ENCODE measurements at regions not wholly inside any gene's neighbourhood (a gene's known extent, or its start where the extent isn't known, plus 50 kb on each side); places are given as distances from the start of the nearest gene placed in this dataset.
A peak's percentile ranks its signal among the peaks of the same experiment; 100 is the strongest.

DNA sequence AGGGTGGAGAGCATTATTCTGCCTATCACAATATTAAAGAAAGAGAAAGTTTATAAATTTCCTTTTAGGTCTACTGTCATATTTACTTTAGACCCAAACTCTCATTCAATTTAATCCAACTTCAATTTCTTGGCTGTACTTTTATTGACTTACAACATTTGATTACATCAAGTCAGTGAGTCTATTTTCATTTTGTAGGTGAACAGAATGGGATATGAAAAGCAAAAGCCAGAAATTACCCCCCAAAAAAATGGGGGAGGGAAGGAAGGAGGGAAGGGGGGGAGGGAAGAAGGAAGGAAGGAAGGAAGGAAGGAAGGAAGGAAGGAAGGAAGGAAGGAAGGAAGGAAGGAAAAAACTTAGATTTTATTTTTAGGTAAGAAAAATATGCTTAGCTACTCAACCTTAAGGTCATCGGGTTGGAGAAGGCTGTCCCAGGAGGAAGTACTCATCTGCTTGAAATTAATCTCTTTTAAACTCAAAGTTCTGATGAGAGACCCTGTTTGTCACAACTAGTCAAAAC is 320.1 kb upstream of the ATP11B start:
- Mint-ChIP-seq H3K4me3 (ENCODE audit: unreplicated experiment) (no peak overlapping the region), H3K27ac (ENCODE audit: unreplicated experiment) (no peak overlapping the region), H3K9me3 (ENCODE audit: unreplicated experiment) (no peaks in the 10 kb centered on the region), H3K36me3 (ENCODE audit: low read depth, unreplicated experiment) (no peaks in the 10 kb centered on the region), H3K27me3 (ENCODE audit: low read depth, unreplicated experiment) (no peaks in the 10 kb centered on the region), H3K4me1 (ENCODE audit: low read depth, unreplicated experiment) (peaks cover 2% of the 10 kb centered on the region)
- H4K20me1 ChIP-seq (ENCODE audit: insufficient read depth, low read length), result no peaks in the 10 kb centered on the region
- H3K36me3 ChIP-seq (ENCODE audit: insufficient read depth, low read length), result no peaks in the 10 kb centered on the region
- FAIRE-seq, result no peak
- no peak for DNase-seq (ENCODE audit: low read depth)
- TF ChIP-seq, protein P1, sequence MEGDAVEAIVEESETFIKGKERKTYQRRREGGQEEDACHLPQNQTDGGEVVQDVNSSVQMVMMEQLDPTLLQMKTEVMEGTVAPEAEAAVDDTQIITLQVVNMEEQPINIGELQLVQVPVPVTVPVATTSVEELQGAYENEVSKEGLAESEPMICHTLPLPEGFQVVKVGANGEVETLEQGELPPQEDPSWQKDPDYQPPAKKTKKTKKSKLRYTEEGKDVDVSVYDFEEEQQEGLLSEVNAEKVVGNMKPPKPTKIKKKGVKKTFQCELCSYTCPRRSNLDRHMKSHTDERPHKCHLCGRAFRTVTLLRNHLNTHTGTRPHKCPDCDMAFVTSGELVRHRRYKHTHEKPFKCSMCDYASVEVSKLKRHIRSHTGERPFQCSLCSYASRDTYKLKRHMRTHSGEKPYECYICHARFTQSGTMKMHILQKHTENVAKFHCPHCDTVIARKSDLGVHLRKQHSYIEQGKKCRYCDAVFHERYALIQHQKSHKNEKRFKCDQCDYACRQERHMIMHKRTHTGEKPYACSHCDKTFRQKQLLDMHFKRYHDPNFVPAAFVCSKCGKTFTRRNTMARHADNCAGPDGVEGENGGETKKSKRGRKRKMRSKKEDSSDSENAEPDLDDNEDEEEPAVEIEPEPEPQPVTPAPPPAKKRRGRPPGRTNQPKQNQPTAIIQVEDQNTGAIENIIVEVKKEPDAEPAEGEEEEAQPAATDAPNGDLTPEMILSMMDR (IDR thresholded peaks at IDR 0.05; ENCODE audit: insufficient read depth, low read depth, low read length), result no peak
- no peak for TF ChIP-seq EZH2 (IDR thresholded peaks at IDR 0.05; ENCODE audit: insufficient read depth, low read length)
- H2AFZ ChIP-seq (ENCODE audit: low read depth, low read length), result no peak overlapping the region
- no peaks in the 10 kb centered on the region for H3K79me2 ChIP-seq (ENCODE audit: insufficient read depth, low read length)
- no peak overlapping the region for H3K27ac ChIP-seq (ENCODE audit: low read depth, low read length)
- H3K27me3 ChIP-seq (ENCODE audit: insufficient read depth, low read length), result no peaks in the 10 kb centered on the region
- no peak overlapping the region for H3K9ac ChIP-seq (ENCODE audit: low read length)
- no peaks in the 10 kb centered on the region for H3K4me1 ChIP-seq (ENCODE audit: insufficient read depth, low read length)
- no peaks in the 10 kb centered on the region for H3K9me3 ChIP-seq (ENCODE audit: insufficient read depth, low read depth, low read length)
- H3K4me2 ChIP-seq (ENCODE audit: low read length), result no peak overlapping the region
- no peak overlapping the region for H3K4me3 ChIP-seq (ENCODE audit: insufficient read depth, low read depth, low read length)

DNA sequence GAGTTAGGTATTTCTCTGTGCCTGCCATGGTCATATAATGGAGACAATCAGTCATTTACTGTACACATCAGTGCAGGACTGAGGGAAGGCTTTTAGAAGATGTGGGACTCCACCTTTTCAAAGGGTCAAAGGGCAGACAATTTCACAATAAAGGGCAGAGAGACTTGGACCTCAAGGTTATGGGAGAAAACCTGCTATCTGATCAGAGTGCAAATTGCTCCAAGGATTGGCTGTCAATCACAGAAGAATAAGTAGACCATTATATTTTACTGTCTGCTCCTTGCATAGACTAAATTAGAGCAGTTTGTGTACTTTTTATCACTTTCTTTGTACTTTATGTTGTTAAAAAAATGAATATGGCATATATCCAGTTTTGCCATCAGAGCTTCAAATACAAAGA is 314.9 kb upstream of the ATP11B start:
- Histone ChIP-seq H3K79me2 (ENCODE audit: insufficient read depth, low read length) (no peaks in the 10 kb centered on the region), H3K27ac (ENCODE audit: low read depth, low read length) (no peak overlapping the region), H3K9me3 (ENCODE audit: insufficient read depth, low read depth, low read length) (no peaks in the 10 kb centered on the region), H2AFZ (ENCODE audit: low read depth, low read length) (no peak overlapping the region), H3K9ac (ENCODE audit: low read length) (no peak overlapping the region), H4K20me1 (ENCODE audit: insufficient read depth, low read length) (no peaks in the 10 kb centered on the region), H3K4me1 (ENCODE audit: insufficient read depth, low read length) (no peaks in the 10 kb centered on the region), H3K27me3 (ENCODE audit: insufficient read depth, low read length) (no peaks in the 10 kb centered on the region), H3K36me3 (ENCODE audit: insufficient read depth, low read length) (no peaks in the 10 kb centered on the region), H3K4me2 (ENCODE audit: low read length) (no peak overlapping the region), H3K4me3 (ENCODE audit: insufficient read depth, low read depth, low read length) (no peak overlapping the region)
- Mint-ChIP-seq H3K4me1 (ENCODE audit: low read depth, unreplicated experiment) (no peaks in the 10 kb centered on the region), H3K4me3 (ENCODE audit: unreplicated experiment) (no peak overlapping the region), H3K36me3 (ENCODE audit: low read depth, unreplicated experiment) (no peaks in the 10 kb centered on the region), H3K27ac (ENCODE audit: unreplicated experiment) (no peak overlapping the region), H3K27me3 (ENCODE audit: low read depth, unreplicated experiment) (no peaks in the 10 kb centered on the region), H3K9me3 (ENCODE audit: unreplicated experiment) (no peaks in the 10 kb centered on the region)
- FAIRE-seq (no peak), DNase-seq (ENCODE audit: low read depth) (no peak)
- TF ChIP-seq, protein P1 (IDR thresholded peaks at IDR 0.05; ENCODE audit: insufficient read depth, low read depth, low read length), result no peak
- TF ChIP-seq EZH2 (IDR thresholded peaks at IDR 0.05; ENCODE audit: insufficient read depth, low read length), result no peak

DNA sequence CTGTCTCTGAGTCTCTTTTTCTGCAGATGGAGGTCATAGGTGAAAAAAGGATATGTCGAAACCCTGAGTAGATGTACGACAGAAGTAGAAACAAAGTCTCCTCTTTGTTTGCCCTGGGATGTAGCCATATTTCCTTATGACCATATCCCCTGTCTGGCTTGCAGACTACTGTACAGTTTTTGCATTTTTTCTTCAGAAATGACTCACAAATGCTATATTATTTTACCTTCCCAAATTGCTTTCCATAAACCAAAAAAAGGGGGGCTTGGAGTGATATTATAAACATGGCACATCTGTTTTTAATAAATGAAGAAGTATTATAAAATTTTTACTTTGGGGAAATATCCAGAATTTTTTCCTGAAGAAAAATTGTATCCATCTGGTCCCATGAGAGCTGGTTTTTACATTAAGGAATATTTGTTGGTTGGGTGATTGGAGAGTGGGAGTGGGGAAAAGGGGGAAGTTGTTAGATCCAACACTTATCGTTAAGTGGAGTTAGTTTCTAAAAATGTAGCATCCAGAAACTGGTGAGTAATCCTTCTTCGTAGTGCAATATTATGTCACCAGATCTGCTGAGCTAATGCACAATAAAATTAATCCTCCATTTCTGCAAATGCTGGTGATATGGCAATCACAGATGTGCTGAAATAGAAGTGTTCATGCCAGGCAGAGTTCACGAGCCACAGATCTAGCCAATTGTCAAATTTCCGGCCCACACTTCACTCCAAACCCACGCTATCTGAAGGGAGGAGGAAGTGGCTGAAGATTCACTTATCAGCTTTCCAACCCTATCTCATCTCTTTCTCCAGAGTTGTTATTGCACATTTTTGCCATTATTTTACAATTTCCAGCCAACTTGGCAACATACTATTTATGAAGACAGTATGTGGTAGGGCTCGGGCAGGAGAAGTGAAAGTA is 313.6 kb upstream of the ATP11B start:
- Histone ChIP-seq H3K4me2 (ENCODE audit: low read length) (peak overlapping the region; percentile 25), H3K27me3 (ENCODE audit: insufficient read depth, low read length) (no peaks in the 10 kb centered on the region), H3K4me3 (ENCODE audit: insufficient read depth, low read depth, low read length) (no peak overlapping the region), H3K9ac (ENCODE audit: low read length) (no peak overlapping the region), H3K4me1 (ENCODE audit: insufficient read depth, low read length) (no peaks in the 10 kb centered on the region), H4K20me1 (ENCODE audit: insufficient read depth, low read length) (no peaks in the 10 kb centered on the region), H3K9me3 (ENCODE audit: insufficient read depth, low read depth, low read length) (no peaks in the 10 kb centered on the region), H3K27ac (ENCODE audit: low read depth, low read length) (no peak overlapping the region), H3K36me3 (ENCODE audit: insufficient read depth, low read length) (no peaks in the 10 kb centered on the region), H3K79me2 (ENCODE audit: insufficient read depth, low read length) (no peaks in the 10 kb centered on the region), H2AFZ (ENCODE audit: low read depth, low read length) (no peak overlapping the region)
- Mint-ChIP-seq H3K9me3 (ENCODE audit: unreplicated experiment) (no peaks in the 10 kb centered on the region), H3K36me3 (ENCODE audit: low read depth, unreplicated experiment) (no peaks in the 10 kb centered on the region), H3K4me3 (ENCODE audit: unreplicated experiment) (no peak overlapping the region), H3K4me1 (ENCODE audit: low read depth, unreplicated experiment) (no peaks in the 10 kb centered on the region), H3K27ac (ENCODE audit: unreplicated experiment) (no peak overlapping the region), H3K27me3 (ENCODE audit: low read depth, unreplicated experiment) (no peaks in the 10 kb centered on the region)
- DNase-seq (ENCODE audit: low read depth) (peak; percentile 59), FAIRE-seq (no peak)
- TF ChIP-seq EZH2 (IDR thresholded peaks at IDR 0.05; ENCODE audit: insufficient read depth, low read length), result no peak
- TF ChIP-seq, protein P1 (IDR thresholded peaks at IDR 0.05; ENCODE audit: insufficient read depth, low read depth, low read length), result no peak

Data from astrocyte (in vitro differentiated cells and primary cell).